DND-41 (cell line): ENCODE measurements at regions not wholly inside any gene's neighbourhood (a gene's known extent, or its start where the extent isn't known, plus 50 kb on each side); places are given as distances from the start of the nearest gene placed in this dataset.

Source experiments
- ATAC-seq: fragments of 200-7000 bp; cut with Tn5 transposase; 3 replicates; pipeline ENCODE4 v1.9.1; 2021; ENCODE audit warnings: low read depth; ENCODE audit not compliant: insufficient read depth
- DNase-seq: peaks from one replicate; pipeline ENCODE4 v3.0.0-alpha.2; 2020
- H2AFZ ChIP-seq: 2 replicates; pipeline ENCODE4 v1.6.0; 2012; ENCODE audit warnings: low read depth, low read length
- H3K27ac ChIP-seq: 2 replicates; pipeline ENCODE4 v1.5.1; 2012; ENCODE audit warnings: low read length, inconsistent platforms
- H3K27me3 ChIP-seq: fragments of 200-600 bp; sonication (generic); 2 replicates; pipeline ENCODE4 v1.6.0; 2012; ENCODE audit warnings: low read length, mild to moderate bottlenecking, inconsistent platforms; ENCODE audit not compliant: insufficient read depth, poor library complexity
- H3K36me3 ChIP-seq: 2 replicates; pipeline ENCODE4 v1.5.1; 2012; ENCODE audit warnings: low read length, inconsistent platforms; ENCODE audit not compliant: insufficient read depth
- H3K4me1 ChIP-seq: 2 replicates; pipeline ENCODE4 v1.5.1; 2012; ENCODE audit warnings: mild to moderate bottlenecking, low read length; ENCODE audit not compliant: insufficient read depth
- H3K4me2 ChIP-seq: 2 replicates; pipeline ENCODE4 v1.6.0; 2012; ENCODE audit warnings: mild to moderate bottlenecking, moderate library complexity, low read length, inconsistent platforms; ENCODE audit not compliant: insufficient read depth
- H3K4me3 ChIP-seq, 2 experiments: fragments of 200-600 bp in 1 of 2; shearing (Covaris generic) in 1 of 2; 2 replicates each; pipeline ENCODE4 v1.5.1; 2012 to 2016; ENCODE audit warnings: inconsistent platforms in 2 of 2, low read length in 2 of 2, mild to moderate bottlenecking in 2 of 2, low read depth in 1 of 2, moderate library complexity in 1 of 2
- H3K79me2 ChIP-seq: 2 replicates; pipeline ENCODE4 v1.6.0; 2012; ENCODE audit warnings: low read length, inconsistent platforms; ENCODE audit not compliant: insufficient read depth
- H3K9ac ChIP-seq: 2 replicates; pipeline ENCODE4 v1.6.0; 2012; ENCODE audit warnings: low read depth, mild to moderate bottlenecking, inconsistent platforms, low read length, moderate library complexity
- H3K9me3 ChIP-seq: 2 replicates; pipeline ENCODE4 v1.5.1; 2012; ENCODE audit warnings: low read length, moderate library complexity, mild to moderate bottlenecking, inconsistent platforms; ENCODE audit not compliant: insufficient read depth, severe bottlenecking
- H4K20me1 ChIP-seq: 2 replicates; pipeline ENCODE4 v1.6.0; 2012; ENCODE audit warnings: low read length; ENCODE audit not compliant: insufficient read depth
- CTCF ChIP-seq: IDR thresholded peaks from 2 replicates; pipeline ENCODE4 v1.5.1; 2012; ENCODE audit warnings: borderline replicate concordance, low read length, moderate library complexity, mild to moderate bottlenecking; ENCODE audit not compliant: poor library complexity, severe bottlenecking; ENCODE audit errors: extremely low read depth
- EZH2 ChIP-seq: IDR thresholded peaks from 3 replicates; pipeline ENCODE4 v1.6.1; 2012; ENCODE audit warnings: borderline replicate concordance, low read depth, mild to moderate bottlenecking, moderate library complexity, low read length, inconsistent platforms; ENCODE audit not compliant: severe bottlenecking

GRCh38 chr2:164141271-164141670, 405.5 kb upstream of the FIGN start:
- H3K4me3 ChIP-seq = no peak overlapping the region
- H3K79me2 ChIP-seq = no peaks in the 10 kb centered on the region
- H3K9ac ChIP-seq = no peak overlapping the region
- H3K9me3 ChIP-seq = no peaks in the 10 kb centered on the region
- H3K36me3 ChIP-seq = no peaks in the 10 kb centered on the region
- H4K20me1 ChIP-seq = no peaks in the 10 kb centered on the region
- no peak overlapping the region for H3K4me2 ChIP-seq
- TF ChIP-seq EZH2 (no peak), CTCF (no peak)
- H3K4me1 ChIP-seq = no peaks in the 10 kb centered on the region
- DNase-seq = no peak
- H2AFZ ChIP-seq = no peak overlapping the region
- H3K27me3 ChIP-seq = no peaks in the 10 kb centered on the region
- no peak overlapping the region for H3K27ac ChIP-seq
- ATAC-seq = no peak

GRCh38 chr2:164138750-164139149, 402.9 kb upstream of the FIGN start:
- no peaks in the 10 kb centered on the region for H4K20me1 ChIP-seq
- no peak overlapping the region for H3K9ac ChIP-seq
- H3K9me3 ChIP-seq = no peaks in the 10 kb centered on the region
- DNase-seq (no peak), ATAC-seq (no peak)
- TF ChIP-seq EZH2 (no peak), CTCF (no peak)
- no peaks in the 10 kb centered on the region for H3K27me3 ChIP-seq
- no peak overlapping the region for H2AFZ ChIP-seq
- no peak overlapping the region for H3K27ac ChIP-seq
- H3K79me2 ChIP-seq = no peaks in the 10 kb centered on the region
- H3K4me2 ChIP-seq = no peak overlapping the region
- no peaks in the 10 kb centered on the region for H3K4me1 ChIP-seq
- no peak overlapping the region for H3K4me3 ChIP-seq
- H3K36me3 ChIP-seq = no peaks in the 10 kb centered on the region

- no peaks in the 10 kb centered on the region for H3K36me3 ChIP-seq
Measured at GRCh38 chr2:164134336-164134735, 398.5 kb upstream of the FIGN start.

More at GRCh38 chr2:164134336-164134735, 398.5 kb upstream of the FIGN start:
- Histone ChIP-seq H3K27ac (no peak overlapping the region), H3K4me2 (no peak overlapping the region), H3K27me3 (peaks cover 3% of the 10 kb centered on the region), H3K4me3 (no peak overlapping the region), H3K79me2 (no peaks in the 10 kb centered on the region), H2AFZ (no peak overlapping the region), H4K20me1 (no peaks in the 10 kb centered on the region), H3K9me3 (no peaks in the 10 kb centered on the region), H3K4me1 (no peaks in the 10 kb centered on the region), H3K9ac (no peak overlapping the region)
- no peak for ATAC-seq
- no peak for DNase-seq
- TF ChIP-seq CTCF (no peak), EZH2 (no peak)
